H1 (cell line): ENCODE measurements at regions not wholly inside any gene's neighbourhood (a gene's known extent, or its start where the extent isn't known, plus 50 kb on each side); places are given as distances from the start of the nearest gene placed in this dataset.

Experiments
- BRCA1 ChIP-seq: IDR thresholded peaks from 2 replicates; pipeline ENCODE4 v1.6.1; 2012; ENCODE audit warnings: low read depth, low read length, improper control_type of control experiment
- JUN ChIP-seq: IDR thresholded peaks from 2 replicates; pipeline ENCODE4 v1.6.1; 2011; ENCODE audit warnings: low read depth, mild to moderate bottlenecking, improper control_type of control experiment, low read length
- POU5F1 ChIP-seq: IDR thresholded peaks from 2 replicates; pipeline ENCODE4 v1.6.1; 2011; ENCODE audit warnings: low read depth, mild to moderate bottlenecking, low read length, moderate library complexity
- SP4 ChIP-seq: IDR thresholded peaks from 2 replicates; pipeline ENCODE4 v1.6.1; 2012; ENCODE audit warnings: low read length, inconsistent platforms
- TAF1 ChIP-seq: IDR thresholded peaks from 2 replicates; pipeline ENCODE4 v1.6.1; 2011; ENCODE audit warnings: mild to moderate bottlenecking, low read depth, low read length
- YY1 ChIP-seq: IDR thresholded peaks from 2 replicates; pipeline ENCODE4 v1.6.1; 2011; ENCODE audit warnings: low read depth, mild to moderate bottlenecking, low read length
- TF ChIP-seq, protein P1 (sequence below), 3 experiments: IDR thresholded peaks; 1 replicate in 2 of 3; 2 replicates in 1 of 3; pipeline versions ENCODE4 v1.5.1 to v1.6.1; 2011; ENCODE audit warnings: low read length in 3 of 3, mild to moderate bottlenecking in 3 of 3, inconsistent platforms in 2 of 3, low read depth in 1 of 3, moderate library complexity in 1 of 3; ENCODE audit not compliant: insufficient read depth in 1 of 3; ENCODE audit errors: control extremely low read depth in 1 of 3

DNA sequence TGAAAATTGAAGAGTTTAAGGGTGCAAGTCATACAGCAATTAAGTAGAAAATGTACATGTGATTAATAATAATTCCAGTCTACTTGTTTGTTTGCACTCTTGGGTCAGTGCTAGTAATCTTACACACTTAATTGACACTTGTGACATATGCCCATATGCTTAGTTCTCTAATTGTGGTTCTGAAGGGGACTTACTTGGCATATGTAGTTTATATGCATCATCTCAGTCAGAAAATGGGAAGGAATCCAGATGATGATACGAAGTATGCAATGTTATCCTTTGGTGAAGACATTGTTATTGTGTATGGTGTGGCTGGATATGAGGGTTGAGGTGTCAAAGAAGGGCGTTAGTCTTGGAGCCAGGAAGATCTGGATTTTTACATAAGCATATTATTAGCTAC, 193.5 kb upstream of the HDAC9 start (continued):
- TF ChIP-seq JUN (no peak), POU5F1 (no peak), BRCA1 (no peak), SP4 (no peak), YY1 (no peak), TAF1 (no peak)
- TF ChIP-seq, protein P1, sequence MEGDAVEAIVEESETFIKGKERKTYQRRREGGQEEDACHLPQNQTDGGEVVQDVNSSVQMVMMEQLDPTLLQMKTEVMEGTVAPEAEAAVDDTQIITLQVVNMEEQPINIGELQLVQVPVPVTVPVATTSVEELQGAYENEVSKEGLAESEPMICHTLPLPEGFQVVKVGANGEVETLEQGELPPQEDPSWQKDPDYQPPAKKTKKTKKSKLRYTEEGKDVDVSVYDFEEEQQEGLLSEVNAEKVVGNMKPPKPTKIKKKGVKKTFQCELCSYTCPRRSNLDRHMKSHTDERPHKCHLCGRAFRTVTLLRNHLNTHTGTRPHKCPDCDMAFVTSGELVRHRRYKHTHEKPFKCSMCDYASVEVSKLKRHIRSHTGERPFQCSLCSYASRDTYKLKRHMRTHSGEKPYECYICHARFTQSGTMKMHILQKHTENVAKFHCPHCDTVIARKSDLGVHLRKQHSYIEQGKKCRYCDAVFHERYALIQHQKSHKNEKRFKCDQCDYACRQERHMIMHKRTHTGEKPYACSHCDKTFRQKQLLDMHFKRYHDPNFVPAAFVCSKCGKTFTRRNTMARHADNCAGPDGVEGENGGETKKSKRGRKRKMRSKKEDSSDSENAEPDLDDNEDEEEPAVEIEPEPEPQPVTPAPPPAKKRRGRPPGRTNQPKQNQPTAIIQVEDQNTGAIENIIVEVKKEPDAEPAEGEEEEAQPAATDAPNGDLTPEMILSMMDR (IDR thresholded peaks at IDR 0.05; ENCODE audit: control extremely low read depth in 1 of 3, insufficient read depth in 1 of 3, low read depth in 1 of 3, low read length in 3 of 3), result no peak
